Fibroblast of pulmonary artery (primary cell): ENCODE measurements at regions not wholly inside any gene's neighbourhood (a gene's known extent, or its start where the extent isn't known, plus 50 kb on each side); places are given as distances from the start of the nearest gene placed in this dataset.

ENCODE experiments used
- DNase-seq: peaks from one replicate; pipeline ENCODE4 v3.0.0-alpha.2; 2010; ENCODE audit warnings: low read depth
- H3K4me3 ChIP-seq: replicated peaks from 2 replicates; pipeline ENCODE4 v1.5.1; 2011; ENCODE audit warnings: low read depth, mild to moderate bottlenecking, control low read depth, low read length, moderate library complexity
- CTCF ChIP-seq: IDR thresholded peaks from 2 replicates; pipeline ENCODE4 v1.5.1; 2011; ENCODE audit warnings: mild to moderate bottlenecking, control low read depth, low read length, inconsistent platforms; ENCODE audit errors: missing control alignments

- no peak for DNase-seq
Measured at GRCh38 chr5:3194271-3194670, 401.4 kb upstream of the IRX1 start.

GRCh38 chr5:3191585-3191984 lies 404.0 kb upstream of the IRX1 start:
- H3K4me3 ChIP-seq: no peak overlapping the region
- DNase-seq: no peak
- TF ChIP-seq CTCF: no peak

More at GRCh38 chr5:3194271-3194670, 401.4 kb upstream of the IRX1 start:
- no peak overlapping the region for H3K4me3 ChIP-seq
- no peak for TF ChIP-seq CTCF

DNA sequence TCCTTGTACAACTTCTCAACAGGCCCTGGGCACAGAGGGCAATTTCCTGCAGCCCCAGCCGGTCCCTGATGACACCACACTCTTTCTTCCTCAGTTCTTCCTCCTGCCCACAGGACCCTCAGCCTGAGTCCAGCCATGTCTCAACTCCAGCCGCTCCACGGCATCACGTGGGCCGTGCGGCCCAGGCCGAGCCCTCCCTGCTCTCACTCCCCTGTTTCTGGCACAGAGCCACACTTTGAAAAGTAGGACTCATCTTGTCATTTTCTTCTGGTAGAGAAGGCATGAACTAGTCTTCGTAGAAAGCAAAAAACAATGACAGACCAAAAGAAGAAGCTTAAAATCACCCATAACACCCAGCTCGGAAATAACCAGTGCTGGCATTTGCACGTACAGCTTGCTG lies 404.7 kb upstream of the IRX1 start:
- DNase-seq: no peak
- H3K4me3 ChIP-seq: no peak overlapping the region
- no peak for TF ChIP-seq CTCF

DNA sequence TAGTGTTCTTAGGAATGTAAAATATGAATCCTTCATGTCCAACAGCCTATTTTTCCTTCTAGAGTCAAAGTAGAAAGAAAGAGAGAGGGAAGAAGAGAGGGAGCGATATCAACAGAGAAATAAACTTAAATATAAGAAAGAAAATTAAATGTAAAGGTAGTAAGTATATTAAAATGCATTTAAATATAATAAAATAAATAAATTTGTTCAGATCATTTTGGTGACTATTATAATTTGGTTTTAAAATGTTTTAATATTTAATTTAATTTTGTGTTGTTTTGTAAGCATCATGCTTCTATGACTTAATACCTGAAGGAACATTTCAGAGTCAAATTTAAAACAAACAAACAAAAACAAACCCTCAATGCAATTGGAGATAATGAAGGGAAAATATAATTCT lies 405.2 kb upstream of the IRX1 start:
- TF ChIP-seq CTCF: no peak
- H3K4me3 ChIP-seq: no peak overlapping the region
- no peak for DNase-seq

DNA sequence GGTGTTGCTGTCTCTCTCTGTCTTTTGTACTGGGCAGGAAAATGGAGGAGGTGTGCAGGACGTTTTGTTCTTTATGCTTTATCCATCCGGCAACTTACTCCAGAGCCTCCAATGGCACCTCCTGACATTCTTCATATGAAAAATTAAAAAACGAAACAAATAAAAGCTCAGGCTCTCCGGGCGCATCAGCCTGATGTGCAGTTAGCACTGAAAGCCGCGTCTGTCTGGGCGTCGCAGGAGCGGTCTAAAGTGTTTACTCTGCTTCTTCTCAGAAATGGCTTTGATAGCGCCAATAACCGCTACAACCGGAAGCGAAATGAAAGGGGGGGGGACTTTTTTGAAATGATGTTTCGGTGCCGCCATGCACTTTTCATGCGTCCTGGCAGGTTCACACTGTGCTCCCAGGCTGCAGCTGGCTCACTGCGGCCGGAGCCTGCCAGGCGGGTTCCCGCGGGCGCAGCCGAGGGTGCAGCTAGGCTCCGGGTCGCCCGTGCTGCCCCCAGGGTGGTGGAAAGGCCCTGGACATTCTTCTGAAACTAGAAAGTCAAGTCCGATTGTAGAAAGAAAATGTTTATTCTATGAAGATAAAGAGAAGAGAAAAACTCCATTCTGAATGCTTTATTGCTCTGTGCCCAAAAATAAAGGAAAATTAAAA lies 407.7 kb upstream of the IRX1 start:
- no peak overlapping the region for H3K4me3 ChIP-seq
- TF ChIP-seq CTCF: no peak
- no peak for DNase-seq

GRCh38 chr5:3186736-3187405 lies 408.8 kb upstream of the IRX1 start:
- no peak for DNase-seq
- H3K4me3 ChIP-seq: no peak overlapping the region
- no peak for TF ChIP-seq CTCF

- DNase-seq: no peak
Measured at GRCh38 chr5:3186156-3186555, 409.5 kb upstream of the IRX1 start.

More at GRCh38 chr5:3186156-3186555, 409.5 kb upstream of the IRX1 start:
- H3K4me3 ChIP-seq: no peak overlapping the region
- TF ChIP-seq CTCF: no peak
